ENCODE measurements at regions not wholly inside any gene's neighbourhood (a gene's known extent, or its start where the extent isn't known, plus 50 kb on each side); places are given as distances from the start of the nearest gene placed in this dataset.

DNA sequence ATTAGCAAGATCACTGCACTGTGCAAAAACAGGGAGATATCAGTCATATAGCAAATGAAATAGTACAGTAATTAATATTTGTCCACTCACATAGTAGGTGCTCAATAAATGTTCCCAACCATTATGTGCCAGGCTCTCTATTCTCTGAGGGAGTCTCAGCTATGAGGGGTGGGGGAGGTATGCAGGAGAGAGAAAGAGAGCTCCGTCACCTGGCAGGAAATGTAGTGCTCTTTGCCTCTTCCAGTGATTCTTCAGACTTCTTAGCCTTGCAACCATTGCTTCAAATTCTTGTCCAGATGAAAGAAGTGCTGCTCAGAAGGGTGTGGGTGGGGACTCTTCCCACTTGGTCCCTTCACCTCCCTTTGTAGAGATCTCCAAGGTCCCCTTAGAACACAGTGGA is 84.5 kb upstream of the SPRY1 start:
- no peak for TF ChIP-seq POLR2A (IDR thresholded peaks at IDR 0.05)
- TF ChIP-seq, protein P1, sequence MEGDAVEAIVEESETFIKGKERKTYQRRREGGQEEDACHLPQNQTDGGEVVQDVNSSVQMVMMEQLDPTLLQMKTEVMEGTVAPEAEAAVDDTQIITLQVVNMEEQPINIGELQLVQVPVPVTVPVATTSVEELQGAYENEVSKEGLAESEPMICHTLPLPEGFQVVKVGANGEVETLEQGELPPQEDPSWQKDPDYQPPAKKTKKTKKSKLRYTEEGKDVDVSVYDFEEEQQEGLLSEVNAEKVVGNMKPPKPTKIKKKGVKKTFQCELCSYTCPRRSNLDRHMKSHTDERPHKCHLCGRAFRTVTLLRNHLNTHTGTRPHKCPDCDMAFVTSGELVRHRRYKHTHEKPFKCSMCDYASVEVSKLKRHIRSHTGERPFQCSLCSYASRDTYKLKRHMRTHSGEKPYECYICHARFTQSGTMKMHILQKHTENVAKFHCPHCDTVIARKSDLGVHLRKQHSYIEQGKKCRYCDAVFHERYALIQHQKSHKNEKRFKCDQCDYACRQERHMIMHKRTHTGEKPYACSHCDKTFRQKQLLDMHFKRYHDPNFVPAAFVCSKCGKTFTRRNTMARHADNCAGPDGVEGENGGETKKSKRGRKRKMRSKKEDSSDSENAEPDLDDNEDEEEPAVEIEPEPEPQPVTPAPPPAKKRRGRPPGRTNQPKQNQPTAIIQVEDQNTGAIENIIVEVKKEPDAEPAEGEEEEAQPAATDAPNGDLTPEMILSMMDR (IDR thresholded peaks at IDR 0.05), result no peak

Data from adrenal gland (tissue), 5 donors.